ENCODE measurements at regions not wholly inside any gene's neighbourhood (a gene's known extent, or its start where the extent isn't known, plus 50 kb on each side); places are given as distances from the start of the nearest gene placed in this dataset.
A peak's percentile ranks its signal among the peaks of the same experiment; 100 is the strongest.

DNA sequence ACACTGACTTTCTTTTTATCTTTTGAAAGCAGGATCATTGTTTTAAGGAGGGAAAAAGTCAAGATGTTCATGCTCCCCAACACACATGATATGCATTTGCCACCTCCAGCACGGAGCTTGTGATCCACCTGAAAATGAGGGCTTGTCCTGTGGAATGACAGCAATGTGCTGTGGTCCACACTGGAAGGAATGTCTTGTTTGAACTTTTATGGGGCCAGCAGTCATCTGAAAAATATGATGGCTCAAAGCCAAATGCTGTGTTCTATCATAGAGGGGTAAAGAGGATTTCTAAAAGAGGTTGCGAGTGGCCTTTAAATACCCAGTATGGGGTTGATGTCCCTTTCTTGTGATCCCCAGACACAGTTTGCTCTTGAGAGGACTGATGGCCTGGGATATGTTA lies 226.5 kb upstream of the SPRED2 start:
- peak; percentile 56; the same call in 1 of the 2 replicates for TF ChIP-seq FOXM1 (IDR thresholded peaks at IDR 0.05; ENCODE audit: borderline replicate concordance, low read depth)
- no peak for TF ChIP-seq CREB1 (IDR thresholded peaks at IDR 0.05; ENCODE audit: low read depth)
- TF ChIP-seq YY1 (IDR thresholded peaks at IDR 0.05; ENCODE audit: low read depth) = no peak
- TF ChIP-seq CEBPB (IDR thresholded peaks at IDR 0.05) = no peak
- TF ChIP-seq TCF12 (IDR thresholded peaks at IDR 0.05; ENCODE audit: low read depth) = peak; percentile 63
- no peak for TF ChIP-seq RAD21 (IDR thresholded peaks at IDR 0.05; ENCODE audit: low read depth)
- TF ChIP-seq, protein P1, sequence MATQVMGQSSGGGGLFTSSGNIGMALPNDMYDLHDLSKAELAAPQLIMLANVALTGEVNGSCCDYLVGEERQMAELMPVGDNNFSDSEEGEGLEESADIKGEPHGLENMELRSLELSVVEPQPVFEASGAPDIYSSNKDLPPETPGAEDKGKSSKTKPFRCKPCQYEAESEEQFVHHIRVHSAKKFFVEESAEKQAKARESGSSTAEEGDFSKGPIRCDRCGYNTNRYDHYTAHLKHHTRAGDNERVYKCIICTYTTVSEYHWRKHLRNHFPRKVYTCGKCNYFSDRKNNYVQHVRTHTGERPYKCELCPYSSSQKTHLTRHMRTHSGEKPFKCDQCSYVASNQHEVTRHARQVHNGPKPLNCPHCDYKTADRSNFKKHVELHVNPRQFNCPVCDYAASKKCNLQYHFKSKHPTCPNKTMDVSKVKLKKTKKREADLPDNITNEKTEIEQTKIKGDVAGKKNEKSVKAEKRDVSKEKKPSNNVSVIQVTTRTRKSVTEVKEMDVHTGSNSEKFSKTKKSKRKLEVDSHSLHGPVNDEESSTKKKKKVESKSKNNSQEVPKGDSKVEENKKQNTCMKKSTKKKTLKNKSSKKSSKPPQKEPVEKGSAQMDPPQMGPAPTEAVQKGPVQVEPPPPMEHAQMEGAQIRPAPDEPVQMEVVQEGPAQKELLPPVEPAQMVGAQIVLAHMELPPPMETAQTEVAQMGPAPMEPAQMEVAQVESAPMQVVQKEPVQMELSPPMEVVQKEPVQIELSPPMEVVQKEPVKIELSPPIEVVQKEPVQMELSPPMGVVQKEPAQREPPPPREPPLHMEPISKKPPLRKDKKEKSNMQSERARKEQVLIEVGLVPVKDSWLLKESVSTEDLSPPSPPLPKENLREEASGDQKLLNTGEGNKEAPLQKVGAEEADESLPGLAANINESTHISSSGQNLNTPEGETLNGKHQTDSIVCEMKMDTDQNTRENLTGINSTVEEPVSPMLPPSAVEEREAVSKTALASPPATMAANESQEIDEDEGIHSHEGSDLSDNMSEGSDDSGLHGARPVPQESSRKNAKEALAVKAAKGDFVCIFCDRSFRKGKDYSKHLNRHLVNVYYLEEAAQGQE (IDR thresholded peaks at IDR 0.05; ENCODE audit: low read depth) = no peak
- TF ChIP-seq EP300 (IDR thresholded peaks at IDR 0.05; ENCODE audit: borderline replicate concordance) = peak; percentile 83
- TF ChIP-seq, protein P2, sequence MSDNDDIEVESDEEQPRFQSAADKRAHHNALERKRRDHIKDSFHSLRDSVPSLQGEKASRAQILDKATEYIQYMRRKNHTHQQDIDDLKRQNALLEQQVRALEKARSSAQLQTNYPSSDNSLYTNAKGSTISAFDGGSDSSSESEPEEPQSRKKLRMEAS (IDR thresholded peaks at IDR 0.05) = 0 out of 2 replicates have a peak, but pooled peaks have one; percentile 18
- TF ChIP-seq, protein P3, sequence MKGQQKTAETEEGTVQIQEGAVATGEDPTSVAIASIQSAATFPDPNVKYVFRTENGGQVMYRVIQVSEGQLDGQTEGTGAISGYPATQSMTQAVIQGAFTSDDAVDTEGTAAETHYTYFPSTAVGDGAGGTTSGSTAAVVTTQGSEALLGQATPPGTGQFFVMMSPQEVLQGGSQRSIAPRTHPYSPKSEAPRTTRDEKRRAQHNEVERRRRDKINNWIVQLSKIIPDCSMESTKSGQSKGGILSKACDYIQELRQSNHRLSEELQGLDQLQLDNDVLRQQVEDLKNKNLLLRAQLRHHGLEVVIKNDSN (IDR thresholded peaks at IDR 0.05) = no peak
- no peak for TF ChIP-seq EGR1 (IDR thresholded peaks at IDR 0.05)
- peak; percentile 98 for TF ChIP-seq TEAD4 (IDR thresholded peaks at IDR 0.05)
- no peak for TF ChIP-seq TAF1 (IDR thresholded peaks at IDR 0.05; ENCODE audit: low read depth)
- TF ChIP-seq ZBTB7A (IDR thresholded peaks at IDR 0.05; ENCODE audit: low read depth) = no peak
- peak; percentile 87 for TF ChIP-seq NFIC (IDR thresholded peaks at IDR 0.05)

DNA sequence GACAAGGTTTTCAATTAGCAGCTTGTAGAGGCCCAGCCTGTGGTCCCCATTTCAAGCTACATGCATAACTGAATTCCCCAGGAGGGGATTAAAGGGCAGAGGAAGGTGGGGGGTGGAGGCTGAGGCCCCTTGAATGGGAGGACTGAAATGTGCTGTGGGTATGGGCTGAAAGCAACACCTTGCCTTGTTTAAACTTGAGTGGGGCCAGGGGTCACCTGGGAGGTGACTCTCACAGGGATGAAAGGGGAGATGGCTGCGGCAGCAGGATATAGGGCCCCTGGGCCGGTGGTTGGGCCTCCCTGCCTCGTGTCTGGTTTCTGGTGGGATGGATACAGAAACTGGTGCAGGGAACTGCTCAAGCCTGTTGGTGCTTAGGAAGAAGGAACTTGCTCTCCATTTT lies 225.9 kb upstream of the SPRED2 start:
- TF ChIP-seq ZBTB7A (IDR thresholded peaks at IDR 0.05; ENCODE audit: low read depth) = no peak
- TF ChIP-seq FOXM1 (IDR thresholded peaks at IDR 0.05; ENCODE audit: borderline replicate concordance, low read depth) = no peak
- TF ChIP-seq EP300 (IDR thresholded peaks at IDR 0.05; ENCODE audit: borderline replicate concordance) = no peak
- TF ChIP-seq, protein P3 (IDR thresholded peaks at IDR 0.05) = no peak
- no peak for TF ChIP-seq CEBPB (IDR thresholded peaks at IDR 0.05)
- TF ChIP-seq YY1 (IDR thresholded peaks at IDR 0.05; ENCODE audit: low read depth) = no peak
- no peak for TF ChIP-seq TAF1 (IDR thresholded peaks at IDR 0.05; ENCODE audit: low read depth)

DNA sequence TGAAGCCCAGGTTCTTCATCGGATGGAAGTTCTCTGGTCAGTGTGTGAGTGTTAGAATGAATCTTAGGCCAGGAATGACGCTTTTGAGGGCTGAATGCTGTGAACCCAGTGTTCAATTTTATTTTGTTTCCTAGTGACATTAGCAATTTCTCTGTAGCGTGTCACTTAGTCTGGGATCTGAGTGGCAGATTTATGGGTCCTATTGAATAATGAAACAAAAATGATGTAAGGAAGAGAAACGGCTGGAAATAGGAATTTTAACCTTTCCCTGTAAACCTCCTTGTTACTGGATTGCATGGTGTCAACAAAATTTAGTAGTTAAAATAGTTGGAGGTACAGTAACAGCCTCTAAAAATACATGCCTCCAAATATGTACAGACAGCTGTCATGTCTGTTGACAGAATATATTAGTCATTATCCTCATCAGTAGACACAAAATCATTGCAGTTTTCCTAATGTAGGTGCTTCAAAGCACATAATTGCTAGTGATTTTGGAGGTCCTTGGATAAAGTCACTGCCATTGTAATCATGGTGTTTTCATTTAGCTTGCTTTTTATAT lies 223.8 kb upstream of the SPRED2 start:
- TF ChIP-seq CREB1 (IDR thresholded peaks at IDR 0.05; ENCODE audit: low read depth) (no peak), CEBPB (IDR thresholded peaks at IDR 0.05) (no peak), ZBTB7A (IDR thresholded peaks at IDR 0.05; ENCODE audit: low read depth) (no peak), YY1 (IDR thresholded peaks at IDR 0.05; ENCODE audit: low read depth) (no peak), NFIC (IDR thresholded peaks at IDR 0.05) (no peak), EGR1 (IDR thresholded peaks at IDR 0.05) (no peak), FOXM1 (IDR thresholded peaks at IDR 0.05; ENCODE audit: borderline replicate concordance, low read depth) (no peak), EP300 (IDR thresholded peaks at IDR 0.05; ENCODE audit: borderline replicate concordance) (no peak), TAF1 (IDR thresholded peaks at IDR 0.05; ENCODE audit: low read depth) (no peak), TEAD4 (IDR thresholded peaks at IDR 0.05) (no peak), RAD21 (IDR thresholded peaks at IDR 0.05; ENCODE audit: low read depth) (no peak), TCF12 (IDR thresholded peaks at IDR 0.05; ENCODE audit: low read depth) (no peak)
- TF ChIP-seq, protein P2 (IDR thresholded peaks at IDR 0.05) = no peak
- TF ChIP-seq, protein P3 (IDR thresholded peaks at IDR 0.05) = no peak

DNA sequence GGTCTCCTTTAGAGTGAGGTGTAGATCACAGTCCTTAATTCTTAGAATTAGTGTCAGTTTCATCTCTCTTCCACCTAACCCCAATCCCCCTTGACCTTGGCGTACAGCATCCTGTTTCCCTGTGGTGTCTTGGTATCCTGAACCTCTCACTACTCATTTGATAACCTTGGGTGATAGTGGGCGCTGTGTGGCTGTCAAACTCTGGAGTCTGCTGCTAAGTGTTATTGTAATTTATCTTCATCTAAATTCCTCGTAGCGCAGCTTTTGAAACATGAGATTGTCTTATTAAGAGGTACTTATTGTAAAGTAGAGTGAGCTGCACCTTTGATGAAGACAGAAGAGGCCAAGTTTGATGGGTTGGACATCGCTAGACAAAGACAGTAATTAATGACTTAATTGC lies 222.6 kb upstream of the SPRED2 start:
- no peak for TF ChIP-seq YY1 (IDR thresholded peaks at IDR 0.05; ENCODE audit: low read depth)
- no peak for TF ChIP-seq NFIC (IDR thresholded peaks at IDR 0.05)

DNA sequence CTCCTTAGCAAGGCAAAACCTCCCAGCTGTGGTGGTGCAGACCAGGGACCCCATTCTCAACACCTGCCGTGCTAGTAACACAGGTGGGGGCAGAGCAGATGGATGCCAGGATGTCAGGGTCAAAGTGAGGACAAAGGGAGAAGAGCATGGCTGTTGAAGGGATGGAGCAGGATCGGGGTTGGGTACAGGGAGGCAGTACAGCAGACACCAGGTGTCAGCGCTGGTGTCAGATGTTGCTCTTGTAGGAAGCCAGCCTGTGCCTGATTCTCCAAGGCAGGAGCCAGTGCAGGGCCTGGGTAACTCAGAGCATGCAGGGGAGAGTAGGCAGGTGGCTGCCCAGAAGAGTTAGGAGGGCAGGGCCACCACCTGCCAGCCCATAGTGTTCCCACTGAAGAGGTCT lies 222.1 kb upstream of the SPRED2 start:
- TF ChIP-seq FOXM1 (IDR thresholded peaks at IDR 0.05; ENCODE audit: borderline replicate concordance, low read depth) (no peak), TCF12 (IDR thresholded peaks at IDR 0.05; ENCODE audit: low read depth) (no peak), EP300 (IDR thresholded peaks at IDR 0.05; ENCODE audit: borderline replicate concordance) (no peak), YY1 (IDR thresholded peaks at IDR 0.05; ENCODE audit: low read depth) (no peak), ZBTB7A (IDR thresholded peaks at IDR 0.05; ENCODE audit: low read depth) (no peak), CEBPB (IDR thresholded peaks at IDR 0.05) (no peak), RAD21 (IDR thresholded peaks at IDR 0.05; ENCODE audit: low read depth) (no peak), TAF1 (IDR thresholded peaks at IDR 0.05; ENCODE audit: low read depth) (no peak), TEAD4 (IDR thresholded peaks at IDR 0.05) (no peak), CREB1 (IDR thresholded peaks at IDR 0.05; ENCODE audit: low read depth) (no peak), NFIC (IDR thresholded peaks at IDR 0.05) (no peak), EGR1 (IDR thresholded peaks at IDR 0.05) (no peak)
- TF ChIP-seq, protein P1 (IDR thresholded peaks at IDR 0.05; ENCODE audit: low read depth) = no peak
- TF ChIP-seq, protein P2 (IDR thresholded peaks at IDR 0.05) = no peak
- TF ChIP-seq, protein P3 (IDR thresholded peaks at IDR 0.05) = no peak
